Calu3 (cell line): ENCODE measurements at regions not wholly inside any gene's neighbourhood (a gene's known extent, or its start where the extent isn't known, plus 50 kb on each side); places are given as distances from the start of the nearest gene placed in this dataset.

ENCODE experiments used
- BruUV-seq: library from RNA; stranded (reverse); fragments of 400-500 nt; replicated peaks from 2 replicates; lab custom pipeline; 2021; lab: Mats Ljungman, UMichigan
- CTCF ChIA-PET: fragments of 300-600 bp; sonication (Branson Sonifier 250); formaldehyde crosslinking; loops from one replicate; lab custom pipeline; 2022; ENCODE audit warnings: antibody characterized with exemption; lab: Charles Lee
- DNase-seq: peaks from one replicate; pipeline ENCODE4 v3.0.0; 2022
- H3K27ac Mint-ChIP-seq: one replicate; pipeline ENCODE4 v1.8.0; 2022; ENCODE audit warnings: mixed read lengths; ENCODE audit not compliant: unreplicated experiment
- H3K27me3 Mint-ChIP-seq: one replicate; pipeline ENCODE4 v1.8.0; 2022; ENCODE audit warnings: mixed read lengths; ENCODE audit not compliant: unreplicated experiment
- H3K36me3 Mint-ChIP-seq: one replicate; pipeline ENCODE4 v1.8.0; 2022; ENCODE audit warnings: mild to moderate bottlenecking, moderate library complexity, mixed read lengths; ENCODE audit not compliant: insufficient read depth, unreplicated experiment
- H3K4me1 Mint-ChIP-seq: one replicate; pipeline ENCODE4 v1.8.0; 2022; ENCODE audit warnings: mild to moderate bottlenecking, low read depth, mixed read lengths; ENCODE audit not compliant: unreplicated experiment
- H3K4me3 Mint-ChIP-seq: one replicate; pipeline ENCODE4 v1.8.0; 2022; ENCODE audit warnings: mild to moderate bottlenecking, low read depth, moderate library complexity, mixed read lengths; ENCODE audit not compliant: unreplicated experiment
- H3K9me3 Mint-ChIP-seq: one replicate; pipeline ENCODE4 v1.8.0; 2022; ENCODE audit warnings: low read depth, mixed read lengths; ENCODE audit not compliant: unreplicated experiment
- intact Hi-C: fragments of 100-400 bp; cut with micrococcal nuclease; formaldehyde crosslinking; loops from one replicate; pipeline ENCODE4 v1.10.0; 2022; ENCODE audit not compliant: unreplicated experiment
- TF ChIP-seq, protein P1 (sequence below): fragments of 200-600 bp; IDR thresholded peaks from one replicate; pipeline ENCODE4 v1.8.0; 2022; ENCODE audit warnings: antibody characterized with exemption; ENCODE audit not compliant: unreplicated experiment

DNA sequence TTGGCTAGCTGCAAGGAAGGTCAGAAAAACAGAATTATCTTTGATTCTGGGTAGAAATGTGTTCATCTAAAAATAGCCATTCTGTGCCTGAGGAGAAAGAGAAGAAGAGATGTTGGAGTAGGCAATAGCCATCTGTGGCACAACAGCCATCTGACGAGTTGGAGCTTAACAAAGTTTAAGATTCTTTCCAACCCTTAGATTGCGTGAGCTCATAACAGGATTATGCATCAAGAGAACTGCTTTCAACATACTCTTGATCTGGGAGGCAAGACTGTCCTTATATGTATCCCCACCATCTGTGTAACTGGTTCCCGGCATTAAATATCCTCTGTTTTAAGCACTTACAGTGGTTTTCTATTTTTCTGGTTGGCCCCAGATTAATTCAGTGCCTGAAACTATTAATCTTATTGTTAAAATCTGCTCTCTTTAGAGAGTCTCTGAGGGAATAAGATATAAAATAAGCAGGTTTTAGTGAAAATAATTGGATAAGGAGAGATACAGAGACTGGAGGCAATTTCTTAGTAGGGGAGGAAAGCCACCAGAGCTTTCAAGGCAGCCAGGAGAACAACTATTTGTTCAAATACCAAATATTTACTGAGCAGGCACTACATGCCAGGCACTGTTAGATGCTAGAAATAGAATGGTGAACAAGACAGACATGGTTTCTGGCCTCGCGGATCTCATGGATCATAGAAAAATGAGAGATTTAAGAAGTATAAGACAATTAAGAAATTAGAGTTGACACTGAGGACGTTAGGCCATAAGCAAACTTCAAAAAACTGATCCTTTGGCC, 398.0 kb downstream of the SMARCA1 start:
- CTCF ChIA-PET, result no interaction called here
- Mint-ChIP-seq H3K36me3 (no peaks in the 10 kb centered on the region), H3K4me3 (no peak overlapping the region), H3K27me3 (no peaks in the 10 kb centered on the region), H3K4me1 (peaks cover 17% of the 10 kb centered on the region), H3K9me3 (peaks cover 2% of the 10 kb centered on the region), H3K27ac (no peak overlapping the region)
- BruUV-seq, result no TSS peak
- intact Hi-C loops, result no loop called here
- TF ChIP-seq, protein P1, sequence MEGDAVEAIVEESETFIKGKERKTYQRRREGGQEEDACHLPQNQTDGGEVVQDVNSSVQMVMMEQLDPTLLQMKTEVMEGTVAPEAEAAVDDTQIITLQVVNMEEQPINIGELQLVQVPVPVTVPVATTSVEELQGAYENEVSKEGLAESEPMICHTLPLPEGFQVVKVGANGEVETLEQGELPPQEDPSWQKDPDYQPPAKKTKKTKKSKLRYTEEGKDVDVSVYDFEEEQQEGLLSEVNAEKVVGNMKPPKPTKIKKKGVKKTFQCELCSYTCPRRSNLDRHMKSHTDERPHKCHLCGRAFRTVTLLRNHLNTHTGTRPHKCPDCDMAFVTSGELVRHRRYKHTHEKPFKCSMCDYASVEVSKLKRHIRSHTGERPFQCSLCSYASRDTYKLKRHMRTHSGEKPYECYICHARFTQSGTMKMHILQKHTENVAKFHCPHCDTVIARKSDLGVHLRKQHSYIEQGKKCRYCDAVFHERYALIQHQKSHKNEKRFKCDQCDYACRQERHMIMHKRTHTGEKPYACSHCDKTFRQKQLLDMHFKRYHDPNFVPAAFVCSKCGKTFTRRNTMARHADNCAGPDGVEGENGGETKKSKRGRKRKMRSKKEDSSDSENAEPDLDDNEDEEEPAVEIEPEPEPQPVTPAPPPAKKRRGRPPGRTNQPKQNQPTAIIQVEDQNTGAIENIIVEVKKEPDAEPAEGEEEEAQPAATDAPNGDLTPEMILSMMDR, result no peak
- DNase-seq, result no peak

DNA sequence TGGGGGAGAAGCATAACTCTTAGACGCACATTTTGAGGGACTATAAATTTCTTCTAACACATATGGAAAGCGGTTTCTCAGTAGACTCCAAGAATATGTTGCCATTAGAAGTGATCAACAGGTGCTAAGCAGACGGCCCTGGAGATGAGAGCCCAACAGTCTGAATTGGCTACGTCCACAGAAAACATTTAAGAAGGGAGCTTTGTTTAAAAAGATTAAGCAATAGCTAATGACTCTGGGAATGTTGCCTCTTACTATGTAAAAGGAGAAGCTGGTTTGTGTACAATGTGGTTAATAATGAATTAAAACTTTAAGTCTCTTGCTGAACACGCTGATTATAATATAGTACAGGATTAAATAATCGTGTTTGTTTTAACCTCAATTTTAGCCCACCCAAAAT, 399.5 kb downstream of the SMARCA1 start:
- no peak for DNase-seq
- TF ChIP-seq, protein P1, result no peak
- Mint-ChIP-seq H3K4me1 (peaks cover 17% of the 10 kb centered on the region), H3K27me3 (no peaks in the 10 kb centered on the region), H3K27ac (peak overlapping the region; percentile 38), H3K4me3 (no peak overlapping the region), H3K36me3 (no peaks in the 10 kb centered on the region), H3K9me3 (peaks cover 2% of the 10 kb centered on the region)
- no TSS peak for BruUV-seq
- CTCF ChIA-PET, result interaction anchor here (1.3 to 1.9 kb wide), 2 partner anchors 8 to 16 kb away, joined by 3 to 11 read pairs; no protein-coding TSS in a partner anchor
- intact Hi-C loops, result no loop called here

DNA sequence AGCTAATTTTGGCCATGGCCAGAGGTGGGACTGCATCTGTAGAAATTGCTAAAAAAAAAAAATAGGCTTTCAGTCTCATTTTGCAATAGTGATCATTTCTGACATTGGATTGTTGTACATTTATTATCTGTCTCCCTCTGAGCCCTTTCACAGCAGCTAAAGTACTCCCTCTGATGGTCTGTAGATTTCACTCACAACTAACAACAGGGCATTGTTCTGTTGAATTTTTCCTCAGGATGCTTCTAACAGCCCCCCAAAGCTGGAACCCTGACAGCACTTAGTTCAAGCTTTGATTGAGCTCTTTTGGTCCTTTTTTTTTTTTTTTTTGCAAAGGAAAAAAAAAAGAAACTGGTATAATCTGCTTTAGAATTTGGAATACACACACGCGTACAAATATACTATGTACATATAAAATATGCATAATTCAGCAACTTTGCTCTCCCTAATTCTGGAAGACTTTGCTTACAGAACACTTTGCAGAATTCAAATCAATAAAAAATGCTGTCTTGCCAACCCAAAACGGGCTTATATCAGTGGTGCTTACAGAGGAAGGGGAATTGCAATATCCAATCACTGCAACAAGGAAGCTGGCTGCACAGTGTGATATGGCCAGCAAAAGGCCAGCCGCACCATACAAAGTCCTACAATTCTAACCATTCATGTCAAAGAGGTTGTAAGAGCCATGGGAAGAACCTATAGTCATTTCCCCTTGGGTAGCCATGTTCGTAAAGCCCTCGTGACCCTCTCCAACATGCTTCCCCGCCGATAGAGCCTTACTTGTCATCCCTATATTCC, 406.4 kb downstream of the SMARCA1 start:
- Mint-ChIP-seq H3K9me3 (no peaks in the 10 kb centered on the region), H3K27ac (no peak overlapping the region), H3K4me3 (no peak overlapping the region), H3K4me1 (peaks cover 9% of the 10 kb centered on the region), H3K36me3 (no peaks in the 10 kb centered on the region), H3K27me3 (no peaks in the 10 kb centered on the region)
- CTCF ChIA-PET, result interaction anchor here (0.7 to 2.2 kb wide), 2 partner anchors 7 to 19 kb away, joined by 4 to 11 read pairs; no protein-coding TSS in a partner anchor
- BruUV-seq, result no TSS peak
- intact Hi-C loops, result no loop called here
- TF ChIP-seq, protein P1, result no peak
- no peak for DNase-seq

DNA sequence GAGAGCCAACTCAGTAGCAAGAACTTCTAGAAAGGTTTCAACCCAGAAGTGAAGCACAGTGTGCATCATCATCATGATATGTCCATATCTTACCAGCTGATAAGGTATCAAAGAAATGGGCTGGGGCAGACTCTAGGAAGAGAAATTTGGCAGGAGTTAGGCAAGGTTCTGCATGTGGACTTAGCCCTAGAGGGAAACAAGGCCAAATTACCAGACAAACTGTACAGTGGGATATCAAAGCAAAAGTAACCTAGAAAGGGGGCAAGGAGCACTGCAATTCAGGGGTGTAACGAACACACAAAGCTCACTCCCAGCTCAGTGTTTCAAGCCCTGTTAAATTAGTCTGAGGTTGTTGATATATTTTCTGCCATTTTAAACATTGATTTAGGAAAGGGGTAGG, 407.4 kb downstream of the SMARCA1 start:
- H3K27ac Mint-ChIP-seq, result no peak overlapping the region
- BruUV-seq, result no TSS peak
- intact Hi-C loops, result no loop called here

More for the DNA sequence above, 407.4 kb downstream of the SMARCA1 start:
- CTCF ChIA-PET, result interaction anchor here (2.2 kb wide), 1 partner anchor 8 kb away, joined by 11 read pairs; no protein-coding TSS in a partner anchor
- H3K27me3 Mint-ChIP-seq, result no peaks in the 10 kb centered on the region
- TF ChIP-seq, protein P1, result no peak
- H3K4me1 Mint-ChIP-seq, result peaks cover 9% of the 10 kb centered on the region
- no peaks in the 10 kb centered on the region for H3K9me3 Mint-ChIP-seq
- DNase-seq, result no peak
- H3K36me3 Mint-ChIP-seq, result no peaks in the 10 kb centered on the region
- H3K4me3 Mint-ChIP-seq, result no peak overlapping the region
